ENCODE measurements at regions not wholly inside any gene's neighbourhood (a gene's known extent, or its start where the extent isn't known, plus 50 kb on each side); places are given as distances from the start of the nearest gene placed in this dataset.

- H3K9me3 ChIP-seq: no peaks in the 10 kb centered on the region
- no peaks in the 10 kb centered on the region for H3K36me3 ChIP-seq
- H3K4me1 ChIP-seq: peaks cover 0 to 4% of the 10 kb centered on the region in 2 donors
- H3K27me3 ChIP-seq: no peaks in the 10 kb centered on the region
- H3K27ac ChIP-seq: no peak overlapping the region
- no peak overlapping the region for H3K4me3 ChIP-seq
- no peak for TF ChIP-seq CTCF (IDR thresholded peaks at IDR 0.05)
- no peak for DNase-seq (ENCODE audit: low spot score)
These were observed 208.7 kb downstream of the AEBP2 start for GRCh38 chr12:19647806-19648556.

DNA sequence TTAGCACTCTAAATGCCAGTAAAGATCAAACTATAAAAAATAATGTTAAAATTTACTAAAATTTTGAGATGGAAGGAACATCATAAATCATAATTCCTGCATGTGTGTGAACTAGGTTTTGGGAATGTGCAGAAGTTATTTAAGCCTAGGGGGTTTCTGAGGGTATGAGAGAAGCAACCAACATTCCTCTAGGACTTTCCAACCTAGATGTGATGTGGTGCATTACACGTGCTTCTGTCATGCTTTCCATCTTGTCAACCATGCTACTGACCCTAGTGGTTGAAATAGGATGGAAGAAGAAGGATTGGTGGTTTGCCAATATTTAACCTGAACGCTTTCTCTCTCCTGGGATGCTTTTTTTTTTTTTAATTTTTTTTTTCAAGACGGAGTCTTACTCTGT is 209.3 kb downstream of the AEBP2 start:
- H3K27me3 ChIP-seq: no peaks in the 10 kb centered on the region
- no peaks in the 10 kb centered on the region for H3K9me3 ChIP-seq
- no peaks in the 10 kb centered on the region for H3K36me3 ChIP-seq
- peaks cover 0 to 2% of the 10 kb centered on the region in 2 donors for H3K4me1 ChIP-seq
- DNase-seq (ENCODE audit: low spot score): no peak
- no peak for TF ChIP-seq CTCF (IDR thresholded peaks at IDR 0.05)
- H3K4me3 ChIP-seq: no peak overlapping the region
- no peak overlapping the region for H3K27ac ChIP-seq

DNA sequence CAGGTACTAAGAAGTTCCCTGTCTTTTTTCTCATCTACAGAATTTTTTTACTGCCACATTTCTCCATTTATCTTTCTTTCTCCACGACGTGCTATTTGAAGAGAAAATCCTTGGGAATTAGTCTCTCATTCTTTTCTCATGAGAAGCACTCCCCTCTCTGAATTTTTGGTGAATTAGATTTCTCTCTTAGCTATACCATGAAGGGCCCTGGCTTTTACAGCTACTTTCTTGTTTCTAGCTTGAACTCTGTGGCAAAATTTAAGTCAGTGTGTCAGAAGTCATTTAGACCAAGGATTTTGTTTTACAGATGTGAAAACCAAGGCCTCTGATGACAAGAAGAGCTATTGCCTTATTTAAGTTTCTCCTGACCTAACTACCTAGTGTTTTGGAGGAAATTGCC is 213.1 kb downstream of the AEBP2 start:
- H3K9me3 ChIP-seq: no peaks in the 10 kb centered on the region
- no peak overlapping the region for H3K4me3 ChIP-seq
- H3K27me3 ChIP-seq: no peaks in the 10 kb centered on the region
- H3K36me3 ChIP-seq: no peaks in the 10 kb centered on the region
- DNase-seq (ENCODE audit: low spot score): no peak
- H3K27ac ChIP-seq: no peak overlapping the region
- TF ChIP-seq CTCF (IDR thresholded peaks at IDR 0.05): no peak
- H3K4me1 ChIP-seq: no peaks in the 10 kb centered on the region

DNA sequence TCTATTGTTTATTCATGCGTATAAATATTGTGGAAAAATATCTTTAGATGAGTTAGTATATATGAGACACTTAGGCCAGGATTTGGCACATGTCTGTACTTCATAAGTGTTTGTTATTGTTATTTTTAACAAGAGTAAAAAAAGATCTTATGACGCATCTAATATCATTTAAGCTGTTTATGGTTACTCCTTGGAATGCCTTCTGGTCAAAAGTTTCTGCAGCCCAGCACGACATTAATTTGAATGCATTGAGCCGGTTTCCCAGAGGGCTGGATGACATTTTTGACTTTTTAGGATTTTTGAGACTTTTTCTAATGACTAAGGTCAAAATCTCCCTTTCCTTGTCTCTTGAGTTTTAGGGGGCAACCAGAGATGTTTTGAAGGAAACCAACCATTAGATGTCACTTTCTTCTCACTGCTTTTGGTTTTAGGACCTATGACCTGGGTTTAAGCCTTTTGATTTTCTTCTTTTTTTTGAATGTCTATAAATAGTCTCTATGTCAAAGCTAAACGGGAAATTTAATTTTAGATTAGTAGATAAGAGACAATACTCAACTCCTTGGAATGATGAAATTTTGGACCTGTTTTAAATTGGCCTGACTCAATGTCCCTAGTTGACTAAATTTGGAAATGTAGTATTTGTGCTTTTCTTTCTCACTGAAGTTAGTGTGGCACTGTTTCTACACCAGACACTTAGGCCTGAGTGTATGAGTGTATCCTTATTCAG is 215.5 kb downstream of the AEBP2 start:
- no peak overlapping the region for H3K4me3 ChIP-seq
- H3K4me1 ChIP-seq: no peaks in the 10 kb centered on the region
- peak overlapping the region in 1 of 2 donors; percentile 51 for H3K27ac ChIP-seq
- no peaks in the 10 kb centered on the region for H3K27me3 ChIP-seq
- DNase-seq (ENCODE audit: low spot score): no peak
- peak in 1 of 2 donors; percentile 31 for TF ChIP-seq CTCF (IDR thresholded peaks at IDR 0.05)
- H3K36me3 ChIP-seq: no peaks in the 10 kb centered on the region
- no peaks in the 10 kb centered on the region for H3K9me3 ChIP-seq

DNA sequence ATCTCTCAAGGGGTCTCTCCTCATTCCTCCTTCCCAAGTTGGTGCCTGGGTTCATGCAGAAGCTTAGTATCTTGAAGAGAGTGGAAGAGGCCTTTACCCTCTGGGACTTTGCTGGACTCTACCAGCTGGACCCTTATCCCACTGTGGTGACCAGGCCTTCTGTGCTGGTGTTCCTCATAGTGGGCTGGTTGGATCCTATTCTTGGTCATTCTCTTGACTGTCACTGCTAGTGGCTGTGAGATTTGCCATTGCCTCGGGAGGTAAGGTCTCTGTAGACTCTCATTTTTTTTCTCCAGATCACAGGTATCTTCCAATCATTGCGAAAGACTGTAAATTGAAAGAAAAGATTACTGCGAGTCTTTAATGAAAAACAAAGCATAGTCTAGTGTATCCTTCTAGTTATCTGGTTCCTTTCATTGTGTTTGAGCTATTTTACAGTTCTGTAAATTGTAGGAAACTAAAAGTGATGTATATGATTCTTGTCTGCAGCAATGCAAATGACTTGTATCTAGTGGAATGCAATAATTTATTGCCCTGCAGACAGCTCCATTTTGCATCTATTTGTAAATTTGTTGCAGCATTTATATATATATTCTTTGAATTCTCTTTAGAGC is 217.9 kb downstream of the AEBP2 start:
- Histone ChIP-seq H3K27me3 (no peaks in the 10 kb centered on the region), H3K9me3 (no peaks in the 10 kb centered on the region), H3K36me3 (no peaks in the 10 kb centered on the region), H3K4me3 (no peak overlapping the region), H3K4me1 (no peaks in the 10 kb centered on the region), H3K27ac (no peak overlapping the region)
- no peak for DNase-seq (ENCODE audit: low spot score)
- no peak for TF ChIP-seq CTCF (IDR thresholded peaks at IDR 0.05)
